ENCODE measurements at regions not wholly inside any gene's neighbourhood (a gene's known extent, or its start where the extent isn't known, plus 50 kb on each side); places are given as distances from the start of the nearest gene placed in this dataset.

GRCh38 chr16:29230671-29231096 is 175.8 kb downstream of the NPIPB11 start:
- no peak for TF ChIP-seq CTCF (IDR thresholded peaks at IDR 0.05)
- no peak for TF ChIP-seq EP300 (IDR thresholded peaks at IDR 0.05)
- no peak for TF ChIP-seq POLR2AphosphoS5 (IDR thresholded peaks at IDR 0.05)
- TF ChIP-seq POLR2A (IDR thresholded peaks at IDR 0.05), result no peak
